ENCODE measurements at regions not wholly inside any gene's neighbourhood (a gene's known extent, or its start where the extent isn't known, plus 50 kb on each side); places are given as distances from the start of the nearest gene placed in this dataset.
A peak's percentile ranks its signal among the peaks of the same experiment; 100 is the strongest.

DNA sequence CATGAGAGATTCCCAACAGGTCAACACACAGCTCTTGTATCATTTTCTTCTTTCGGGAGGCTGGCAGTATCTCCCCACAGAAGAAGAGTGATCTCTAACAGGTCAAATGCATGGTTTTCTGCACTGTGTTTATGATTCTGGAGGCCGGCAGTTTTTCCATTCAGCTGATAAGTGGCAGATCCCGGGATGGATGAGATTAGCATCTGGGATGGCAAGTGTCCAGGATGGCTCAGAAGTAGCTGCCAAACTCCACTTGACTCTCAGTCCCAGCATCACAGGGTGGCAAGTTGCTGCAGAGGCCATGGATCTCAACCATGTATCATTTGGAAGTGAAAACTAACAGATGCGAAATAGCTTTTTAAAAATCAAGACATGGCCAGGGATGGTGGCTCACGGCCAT is 97.8 kb upstream of the SLC44A1 start:
- peak; percentile 28 for DNase-seq (ENCODE audit: low read depth)

DNA sequence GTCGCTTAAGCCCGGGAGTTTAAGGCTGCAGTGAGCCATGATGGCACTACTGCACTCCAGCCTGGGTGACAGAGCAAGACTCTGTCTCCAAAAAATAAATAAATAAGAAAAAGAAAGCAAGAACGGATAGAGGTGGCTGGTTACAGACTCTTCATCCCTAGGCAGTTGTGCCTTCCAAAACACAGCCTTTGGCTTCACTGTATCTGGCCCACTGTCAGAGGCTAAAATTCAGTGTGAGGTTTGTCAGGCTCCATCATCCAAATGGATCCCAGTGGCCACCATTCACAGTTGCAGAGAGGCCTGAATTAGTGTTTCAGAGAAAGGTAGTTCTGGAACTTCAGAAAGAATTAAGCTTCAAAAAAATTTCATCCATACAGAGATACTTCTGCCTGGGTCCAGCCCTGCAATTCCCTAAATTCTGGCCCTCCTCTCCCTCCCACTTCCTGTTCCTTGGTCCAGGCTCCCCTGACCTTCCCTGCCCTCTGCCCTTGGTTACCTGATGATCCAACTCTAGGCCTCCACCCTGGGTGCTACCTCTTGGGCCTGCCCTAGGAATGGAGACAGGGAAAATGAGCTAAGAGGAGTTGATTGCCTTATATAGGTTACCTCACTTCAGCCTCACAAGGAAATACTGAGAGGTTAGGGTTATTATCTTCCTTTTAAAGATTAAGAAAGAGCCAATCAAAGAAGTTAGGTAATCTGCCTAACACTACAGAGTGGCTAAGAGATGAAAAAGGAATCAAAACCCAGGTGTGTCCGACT is 97.2 kb upstream of the SLC44A1 start:
- DNase-seq (ENCODE audit: low read depth): no peak

DNA sequence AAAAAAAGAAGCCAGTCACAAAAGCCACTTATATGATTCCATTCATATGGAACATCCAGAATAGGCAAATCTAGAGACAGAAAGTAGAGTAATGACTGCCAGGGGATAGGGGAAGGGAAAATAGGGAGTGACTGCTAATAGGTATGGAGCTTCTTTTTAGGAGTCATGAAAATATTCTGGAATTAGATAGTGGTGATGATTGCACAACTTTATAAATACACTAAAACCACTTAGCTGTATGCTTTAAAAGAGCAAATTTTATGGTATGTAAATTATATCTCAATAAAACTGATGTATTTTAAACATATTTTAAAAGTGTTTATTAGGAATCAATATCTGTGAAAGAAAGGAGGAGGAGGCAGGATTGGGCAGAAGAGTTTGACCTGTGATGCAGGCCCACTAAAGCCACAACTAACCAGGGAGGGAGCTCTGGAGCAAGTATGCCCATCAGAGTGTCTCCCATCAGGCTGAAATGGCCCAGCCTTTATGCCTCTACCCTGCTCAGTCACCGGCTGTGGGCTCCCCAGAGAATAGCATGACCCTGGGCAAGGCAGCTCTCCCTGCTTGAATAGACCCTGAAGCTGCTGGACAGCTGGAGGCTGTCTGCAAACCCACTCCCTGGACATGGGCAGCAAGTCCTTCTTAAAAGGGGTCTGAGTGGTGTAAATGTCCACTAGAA is 96.0 kb upstream of the SLC44A1 start:
- DNase-seq (ENCODE audit: low read depth): no peak

DNA sequence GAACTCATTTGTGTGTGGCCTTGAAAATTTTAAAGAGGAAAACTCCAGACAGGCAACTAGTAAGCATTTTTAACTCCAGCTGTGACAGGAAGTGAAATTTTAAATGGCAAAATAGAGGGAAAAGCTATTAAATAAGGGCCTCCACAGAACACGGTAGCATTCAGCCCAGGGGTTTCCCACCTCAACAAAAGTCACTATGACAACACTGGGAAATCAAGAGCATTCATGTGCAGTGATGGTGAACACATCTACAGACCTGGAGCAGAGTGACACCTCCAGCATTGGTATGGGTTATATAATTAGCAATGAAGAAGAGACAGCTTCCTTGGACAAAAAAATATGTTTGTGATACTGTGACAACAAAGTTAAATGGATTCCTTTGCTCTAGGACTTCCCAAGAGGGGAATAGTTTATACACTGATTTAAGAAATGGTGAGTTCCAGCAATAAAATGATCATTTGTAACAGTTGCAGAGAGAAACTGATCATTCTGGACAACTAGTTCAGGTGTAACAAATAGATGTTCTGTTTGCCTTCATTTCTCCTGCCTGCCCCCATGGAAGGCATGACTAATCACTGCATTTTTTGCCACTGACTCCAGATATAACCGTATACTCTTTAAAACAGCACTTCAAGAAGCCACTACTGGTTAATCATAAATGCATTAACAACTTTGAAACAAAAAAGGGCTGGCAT is 93.3 kb upstream of the SLC44A1 start:
- peak; percentile 82 for DNase-seq (ENCODE audit: low read depth)

DNA sequence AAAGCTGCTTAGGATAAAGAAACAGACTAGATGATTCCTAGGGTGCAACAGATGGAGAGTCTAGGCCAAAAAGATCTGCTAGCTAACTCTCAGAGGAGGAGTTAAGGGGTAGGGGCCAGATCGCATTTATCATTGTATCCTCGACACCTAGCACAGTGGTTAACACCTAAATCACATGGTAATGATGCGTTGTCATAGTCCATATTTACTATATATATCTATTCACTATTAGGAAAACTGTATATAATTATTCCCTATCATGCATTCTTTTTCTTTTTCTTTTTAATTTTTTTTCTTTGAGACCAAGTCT is 92.8 kb upstream of the SLC44A1 start:
- no peak for DNase-seq (ENCODE audit: low read depth)

DNA sequence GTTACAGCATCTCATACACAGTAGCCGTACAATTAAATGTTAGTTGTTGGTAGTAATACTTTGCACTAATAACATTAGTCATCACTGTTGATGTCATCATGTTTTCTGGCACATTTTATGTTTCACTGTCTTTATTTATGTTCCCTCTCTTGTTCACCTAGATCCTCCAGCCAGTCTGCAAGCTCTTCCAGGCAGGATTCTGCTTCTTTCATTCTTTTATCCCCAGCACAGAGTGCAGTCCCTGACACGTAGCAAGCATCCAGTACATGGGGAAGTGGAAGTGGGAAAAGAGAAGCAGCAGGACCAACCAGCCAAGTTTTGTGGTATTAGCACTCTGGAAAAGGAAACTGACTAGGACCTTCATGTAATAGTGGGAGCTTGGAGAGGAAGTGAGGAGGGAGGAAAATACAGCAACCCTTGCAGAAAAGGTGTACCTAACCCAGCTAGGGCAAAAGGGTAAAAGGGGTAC is 89.7 kb upstream of the SLC44A1 start:
- peak; percentile 78 for DNase-seq (ENCODE audit: low read depth)

DNA sequence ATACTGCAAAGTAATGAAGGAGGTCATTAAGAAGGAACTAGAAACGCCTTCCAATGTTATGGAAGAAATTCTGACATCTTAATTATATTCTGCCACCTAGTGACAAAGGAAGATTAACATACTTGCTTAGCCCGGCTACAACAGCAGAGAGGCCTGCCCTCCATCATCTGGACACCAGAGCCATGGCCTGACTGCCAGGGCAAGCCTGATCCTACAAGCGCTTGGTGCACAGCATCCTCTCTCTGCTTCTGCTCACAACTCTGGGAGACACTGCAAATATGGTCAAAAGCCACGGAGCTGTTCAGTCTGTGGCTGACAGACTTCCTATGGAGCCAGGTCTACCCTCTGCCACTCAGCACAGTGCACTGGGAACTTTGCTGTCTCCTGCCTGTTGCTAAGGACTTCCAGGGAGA is 87.3 kb upstream of the SLC44A1 start:
- peak; percentile 78 for DNase-seq (ENCODE audit: low read depth)

DNA sequence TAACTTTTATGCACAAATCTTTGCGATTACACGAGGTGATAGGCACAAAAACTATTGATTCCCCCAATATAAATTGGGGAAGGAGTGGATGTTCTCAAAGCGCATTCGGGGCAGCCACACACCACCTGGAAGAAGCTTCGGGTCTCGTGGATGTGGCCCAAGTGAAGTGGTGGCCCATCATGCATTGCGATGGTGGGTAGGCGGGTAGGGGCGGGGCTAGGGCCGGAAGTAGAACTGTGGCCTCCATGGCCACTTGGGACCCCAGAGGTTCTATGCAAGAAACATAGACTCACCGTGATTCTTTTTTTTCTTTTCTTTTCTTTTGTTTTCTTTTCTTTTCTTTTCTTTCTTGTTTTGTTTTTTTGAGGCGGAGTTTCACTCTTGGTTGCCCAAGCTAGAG is 86.4 kb upstream of the SLC44A1 start:
- DNase-seq (ENCODE audit: low read depth): no peak

DNA sequence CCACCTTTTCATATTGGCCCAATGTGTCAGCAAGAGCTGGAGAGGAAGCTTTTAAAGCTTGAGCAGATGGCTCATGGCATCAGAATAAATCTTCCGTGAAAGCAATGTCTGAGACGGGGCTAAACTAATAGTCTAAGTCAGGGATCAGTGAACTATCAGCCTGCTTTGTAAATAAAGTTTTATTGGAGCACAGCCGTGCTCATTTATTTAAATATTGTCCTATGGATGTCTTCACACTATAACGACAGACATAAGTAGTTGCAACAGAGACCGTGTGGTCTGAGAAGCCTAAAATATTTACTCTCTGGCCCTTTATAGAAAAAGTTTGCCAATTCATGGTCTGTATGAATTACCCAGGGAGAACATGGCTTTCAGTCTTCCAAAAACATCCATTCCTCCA is 85.6 kb upstream of the SLC44A1 start:
- no peak for DNase-seq (ENCODE audit: low read depth)

DNA sequence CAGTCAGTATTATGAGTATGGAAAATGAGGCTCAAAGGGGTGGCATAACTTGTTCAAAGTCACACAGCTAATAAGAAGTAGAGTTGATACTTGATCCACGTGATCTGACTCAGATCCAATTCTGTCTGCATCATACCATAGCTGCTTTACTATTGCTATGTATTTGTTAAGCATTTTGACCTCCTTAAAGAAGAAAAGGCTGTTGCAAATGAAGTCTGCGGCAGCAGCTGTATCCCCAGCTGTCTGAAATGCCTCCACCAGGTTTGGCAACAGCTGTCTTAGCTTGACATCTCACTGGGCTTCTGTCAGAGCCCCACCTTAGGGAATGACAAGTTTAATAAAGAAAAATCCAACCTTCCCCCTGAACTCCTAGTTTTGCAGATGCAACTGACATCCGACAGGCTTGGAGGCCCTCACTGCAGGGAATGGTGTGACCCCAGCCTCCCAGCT is 75.6 kb upstream of the SLC44A1 start:
- DNase-seq (ENCODE audit: low read depth): no peak

DNA sequence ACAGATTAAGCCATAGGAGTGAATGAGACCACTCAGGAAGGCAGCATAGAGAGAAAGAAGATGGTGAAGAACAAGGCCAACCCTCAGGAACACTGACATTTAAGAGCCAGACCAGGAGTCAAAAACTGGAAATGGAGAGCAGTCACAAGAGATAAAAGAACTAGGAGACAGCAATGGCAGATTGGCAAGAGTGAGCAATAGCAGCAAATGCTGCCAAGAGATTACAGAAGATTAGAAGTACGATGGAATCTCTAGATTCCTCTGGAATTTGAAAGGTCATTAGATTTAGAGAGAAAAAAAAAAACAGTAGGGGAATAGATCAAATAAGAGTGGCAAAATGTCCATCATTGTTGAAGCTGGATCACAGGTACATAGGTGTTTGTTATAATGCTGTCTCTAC is 73.4 kb upstream of the SLC44A1 start:
- no peak for DNase-seq (ENCODE audit: low read depth)

DNA sequence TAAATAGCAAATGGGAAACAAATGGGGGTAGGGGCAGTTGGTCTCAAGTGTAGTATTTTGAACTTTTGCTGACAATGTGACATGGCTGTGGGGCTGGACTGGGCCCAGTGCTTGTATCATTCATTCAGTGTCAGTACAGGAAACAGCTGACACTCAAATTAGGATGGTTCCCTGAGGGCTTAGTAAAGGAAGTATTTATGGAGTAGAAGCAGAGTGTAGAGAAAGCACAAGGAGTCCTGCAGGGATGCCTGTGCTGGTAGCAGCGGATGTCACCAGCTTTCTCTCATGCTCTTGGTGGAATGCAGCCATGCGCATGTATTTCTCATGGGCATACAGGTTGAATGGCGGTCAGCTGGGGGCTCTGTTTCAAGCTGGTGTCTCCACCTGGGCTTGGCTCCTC is 72.9 kb upstream of the SLC44A1 start:
- DNase-seq (ENCODE audit: low read depth): peak; percentile 9

DNA sequence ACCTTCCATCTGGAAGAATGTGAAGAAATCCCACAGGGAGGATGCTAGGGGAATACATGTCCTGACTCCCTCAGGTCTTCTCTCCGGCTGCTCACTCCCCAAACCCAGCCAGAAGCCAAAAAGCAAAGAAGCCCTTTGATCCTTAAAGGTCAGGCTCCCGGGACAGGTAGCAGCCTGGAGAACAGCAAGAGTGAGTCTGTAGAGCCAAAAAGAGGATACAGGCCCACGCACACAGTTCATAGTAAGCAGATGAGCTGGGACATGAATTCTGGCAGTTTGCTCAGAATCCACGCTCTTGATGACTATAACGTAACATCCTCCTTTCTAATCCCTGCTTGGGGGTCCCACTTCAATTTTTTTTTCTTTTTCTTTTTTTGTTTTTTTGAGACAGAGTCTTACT is 72.0 kb upstream of the SLC44A1 start:
- no peak for DNase-seq (ENCODE audit: low read depth)

DNA sequence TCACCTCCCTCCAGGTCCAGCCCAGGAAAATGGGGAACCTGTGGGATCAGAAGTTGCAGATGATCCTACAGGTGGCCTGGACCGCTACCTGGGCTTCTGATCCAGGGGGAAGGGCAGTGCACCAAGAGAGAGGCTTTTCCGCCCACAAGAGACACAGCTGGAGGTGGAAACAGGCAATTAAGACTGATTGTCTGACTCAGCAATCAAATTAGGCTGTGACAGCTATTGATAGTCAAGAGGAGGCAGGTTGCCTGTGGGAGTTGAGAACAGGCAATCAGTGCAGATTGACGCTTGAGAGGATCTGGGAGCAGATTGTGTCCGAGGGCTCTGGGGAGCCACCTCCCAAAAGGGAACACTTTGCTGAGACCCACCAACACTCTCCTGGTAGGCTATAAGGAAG is 71.1 kb upstream of the SLC44A1 start:
- no peak for DNase-seq (ENCODE audit: low read depth)

DNA sequence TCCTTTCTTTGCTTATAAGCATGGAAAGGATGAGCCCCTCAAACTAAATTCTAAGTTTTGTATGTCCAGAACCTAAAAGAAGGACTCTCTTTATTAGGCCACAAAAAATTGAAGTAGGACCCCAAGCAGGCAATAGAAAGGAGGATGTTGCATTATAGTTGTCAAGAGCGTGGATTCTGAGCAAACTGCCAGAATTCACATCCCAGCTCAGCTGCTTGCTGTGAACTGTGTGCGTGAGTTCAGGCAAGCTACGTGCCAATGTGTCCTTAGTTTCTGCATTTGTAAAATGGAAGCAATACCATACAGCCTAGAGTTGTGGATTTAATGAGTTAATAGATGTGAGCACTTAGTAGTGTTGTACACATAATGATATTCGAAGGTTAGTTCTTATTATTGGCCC is 70.6 kb upstream of the SLC44A1 start:
- no peak for DNase-seq (ENCODE audit: low read depth)

DNA sequence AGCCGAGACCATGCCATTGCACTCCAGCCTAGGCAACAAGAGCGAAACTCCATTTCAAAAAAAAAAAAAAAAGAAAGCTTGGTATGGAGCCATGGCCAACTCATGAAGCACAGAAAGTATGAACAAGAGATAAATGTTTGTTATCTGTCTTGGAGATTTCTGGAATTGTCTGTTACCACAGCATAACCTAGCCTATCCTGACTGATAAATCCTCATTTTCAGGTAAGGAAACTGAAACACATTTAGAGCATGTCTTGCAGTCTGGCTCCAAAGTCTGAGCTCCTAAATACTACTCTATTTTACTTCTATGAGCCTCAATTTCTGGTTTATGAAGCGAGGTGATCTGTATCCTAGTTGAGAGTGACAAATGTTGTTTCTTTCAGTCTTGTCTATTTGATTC is 68.3 kb upstream of the SLC44A1 start:
- DNase-seq (ENCODE audit: low read depth): no peak

DNA sequence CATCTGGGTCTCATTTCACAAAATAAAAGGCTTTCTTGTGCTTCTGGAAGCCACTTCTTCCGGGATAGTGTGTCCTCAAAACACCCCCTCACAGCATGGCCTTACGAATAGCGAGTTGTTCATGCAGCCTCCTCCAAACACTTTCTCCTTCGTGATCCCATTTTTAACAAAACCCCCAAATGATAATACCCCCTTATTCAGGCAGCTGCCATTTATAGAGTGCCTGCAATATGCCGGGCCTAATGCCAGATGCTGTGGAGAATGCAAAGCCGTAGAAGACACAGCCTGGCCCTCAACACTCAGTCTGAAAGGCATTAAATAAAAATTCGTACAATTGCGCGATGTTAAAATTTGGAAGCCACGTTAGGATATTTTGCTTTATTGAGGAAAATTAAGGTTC is 66.4 kb upstream of the SLC44A1 start:
- no peak for DNase-seq (ENCODE audit: low read depth)

DNA sequence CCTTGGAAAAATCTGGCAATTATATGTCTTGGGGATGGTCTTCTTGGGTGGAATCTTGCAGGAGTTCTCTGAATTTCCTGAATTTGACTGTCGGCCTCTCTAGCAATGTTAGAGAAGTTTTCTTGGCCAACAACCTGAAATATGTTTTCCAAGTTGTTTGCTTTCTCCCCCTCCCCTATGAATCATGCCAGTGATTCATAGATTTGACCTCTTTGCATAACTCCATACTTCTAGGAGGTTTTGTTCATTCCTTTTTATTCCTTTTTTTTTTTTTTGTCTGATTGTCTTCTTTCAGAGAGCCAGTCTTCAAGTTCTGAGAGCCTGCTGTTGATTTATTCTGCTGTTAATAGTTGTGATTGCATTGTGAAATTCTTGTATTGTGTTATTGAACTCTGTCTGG is 56.7 kb upstream of the SLC44A1 start:
- DNase-seq (ENCODE audit: low read depth): peak; percentile 78

DNA sequence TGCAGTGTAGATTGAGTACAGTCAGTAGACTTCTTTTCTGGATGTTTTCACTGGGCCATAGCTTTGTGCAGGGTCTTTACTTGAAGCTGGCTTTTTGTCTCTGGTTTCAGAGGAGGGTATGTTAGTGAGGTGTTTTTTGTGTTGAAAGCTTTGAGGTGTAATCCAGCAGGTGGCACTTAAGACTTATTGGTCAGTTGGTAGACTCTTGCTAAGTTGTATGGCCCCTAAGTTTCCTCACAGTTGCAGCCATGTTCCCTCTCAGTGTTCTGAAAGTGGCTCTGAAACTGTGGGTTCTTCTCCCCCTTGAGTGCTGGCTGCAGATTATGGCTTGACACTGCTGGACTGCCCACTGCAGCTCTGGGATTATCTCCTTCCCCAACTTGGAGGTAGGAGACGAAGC is 55.7 kb upstream of the SLC44A1 start:
- peak; percentile 27 for DNase-seq (ENCODE audit: low read depth)

DNA sequence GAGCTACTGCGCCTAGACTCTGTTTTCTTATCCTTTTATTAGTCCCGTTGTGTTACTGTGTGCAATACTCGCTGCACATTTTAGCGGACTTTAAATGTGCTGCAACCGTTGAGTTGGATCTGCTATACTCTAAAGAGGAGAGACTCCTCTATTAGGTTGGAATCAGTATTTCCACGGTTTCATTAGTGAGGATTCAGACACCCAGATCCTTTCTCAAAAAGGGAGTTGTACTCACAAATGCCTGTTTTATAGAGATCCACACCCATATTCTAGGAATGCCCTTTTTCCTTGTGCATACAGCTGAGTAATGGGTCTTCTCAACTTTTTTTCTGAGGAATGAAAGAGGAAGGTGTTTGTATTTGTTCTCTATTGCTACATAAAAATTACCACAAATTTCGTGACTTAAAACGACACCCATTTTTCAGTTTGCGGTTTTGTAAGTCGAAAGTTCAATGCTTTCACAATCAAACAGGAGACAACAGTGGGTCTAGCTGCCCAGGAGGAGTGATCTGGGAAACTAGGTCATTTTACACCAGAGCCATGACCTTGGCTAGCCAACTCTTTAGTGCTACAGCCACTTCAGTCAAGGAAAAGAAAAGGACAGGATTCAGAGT is 52.8 kb upstream of the SLC44A1 start:
- peak; percentile 68 for DNase-seq (ENCODE audit: low read depth)

DNA sequence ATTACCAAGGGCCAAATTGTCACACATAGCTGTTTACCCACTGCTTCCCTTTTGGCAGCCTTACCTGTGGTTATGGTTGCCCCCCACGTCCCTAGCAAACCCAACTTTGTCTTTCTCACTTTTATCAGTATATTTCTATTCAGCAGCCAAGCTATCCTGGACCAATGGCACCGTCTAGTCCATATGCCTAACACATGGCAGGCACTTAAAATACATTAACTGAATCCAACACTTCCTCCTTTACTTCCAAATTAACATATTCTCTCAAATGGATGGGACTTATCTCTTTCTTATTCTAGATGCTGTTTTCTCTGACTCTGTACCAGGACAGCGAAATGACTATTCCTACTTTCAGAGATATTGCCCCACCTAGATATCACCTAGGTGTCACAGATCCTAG is 50.9 kb upstream of the SLC44A1 start:
- no peak for DNase-seq (ENCODE audit: low read depth)

DNA sequence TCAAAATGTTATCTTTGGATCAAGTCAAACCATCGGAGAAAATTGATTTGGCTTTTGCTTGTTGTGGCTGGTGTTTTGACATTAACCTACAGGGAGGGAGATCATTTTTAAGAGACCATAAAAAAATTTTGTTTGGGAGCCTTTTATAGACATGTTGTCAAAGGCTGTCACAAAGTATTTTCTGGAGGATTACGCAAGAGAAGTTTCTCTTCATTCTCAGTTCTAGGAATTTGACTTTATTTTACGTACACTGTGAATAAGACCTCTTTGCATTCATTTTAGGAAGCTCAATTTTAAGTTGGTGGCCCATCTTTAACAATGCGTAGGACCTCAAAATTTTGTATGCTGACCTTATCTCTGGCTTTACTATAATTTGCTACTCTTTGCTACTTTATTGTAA is 50.2 kb upstream of the SLC44A1 start:
- DNase-seq (ENCODE audit: low read depth): no peak

Data from M059J (cell line).